Peyer's patch (tissue), 4 donors: ENCODE measurements at regions not wholly inside any gene's neighbourhood (a gene's known extent, or its start where the extent isn't known, plus 50 kb on each side); places are given as distances from the start of the nearest gene placed in this dataset.

Source experiments
- CTCF ChIP-seq, 6 experiments: fragments of 450-650 bp in 4 of 6; fragments of 200-600 bp in 2 of 6; sonication (generic) in 1 of 6; IDR thresholded peaks; one replicate each; pipeline ENCODE4 v1.5.1; 2017 to 2019; ENCODE audit warnings: antibody characterized with exemption in 6 of 6, mild to moderate bottlenecking in 3 of 6, moderate library complexity in 1 of 6
- POLR2A ChIP-seq, 2 donors: fragments of 450-650 bp; IDR thresholded peaks; one replicate each; pipeline ENCODE4 v1.5.1; 2017; ENCODE audit warnings: antibody characterized with exemption in 2 of 2, mild to moderate bottlenecking in 2 of 2, moderate library complexity in 2 of 2

DNA sequence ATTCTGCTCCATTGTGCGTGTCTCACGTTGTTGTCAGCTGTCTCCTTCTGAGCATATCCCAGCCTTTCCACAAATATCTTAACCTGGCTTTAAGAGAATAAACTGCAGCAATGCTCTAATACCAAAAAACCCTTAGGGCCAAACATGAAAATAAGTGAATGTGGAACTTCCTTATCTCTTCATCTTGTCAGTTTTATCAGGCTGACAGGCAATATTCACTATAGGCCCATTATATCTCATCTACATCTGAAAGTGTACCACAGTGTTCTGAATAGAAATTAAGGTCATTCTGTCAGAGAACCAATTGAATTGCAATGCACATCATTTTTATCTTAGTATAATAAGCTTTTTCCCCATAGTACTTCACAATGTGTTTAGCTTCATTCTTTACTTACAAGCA, 933.1 kb upstream of the FBXO33 start:
- TF ChIP-seq CTCF (IDR thresholded peaks at IDR 0.05) = no peak
- TF ChIP-seq POLR2A (IDR thresholded peaks at IDR 0.05) = no peak
